ENCODE measurements at regions not wholly inside any gene's neighbourhood (a gene's known extent, or its start where the extent isn't known, plus 50 kb on each side); places are given as distances from the start of the nearest gene placed in this dataset.

- FAIRE-seq, result no peak
These were observed 147.1 kb downstream of the CHST1 start for GRCh38 chr11:45518141-45518832.

- FAIRE-seq, result no peak
These were observed 148.2 kb downstream of the CHST1 start for GRCh38 chr11:45517171-45517770.

- no peak for FAIRE-seq
These were observed 151.5 kb downstream of the CHST1 start for GRCh38 chr11:45513821-45514340.

- no peak for FAIRE-seq
These were observed 152.8 kb downstream of the CHST1 start for GRCh38 chr11:45512471-45513148.

- no peak for FAIRE-seq
These were observed 153.9 kb downstream of the CHST1 start for GRCh38 chr11:45511566-45511965.

GRCh38 chr11:45507916-45508315, 157.5 kb downstream of the CHST1 start:
- FAIRE-seq, result no peak

- no peak for FAIRE-seq
These were observed 162.1 kb downstream of the CHST1 start for GRCh38 chr11:45503311-45503710.

GRCh38 chr11:45502226-45502545, 163.2 kb downstream of the CHST1 start:
- FAIRE-seq, result no peak

GRCh38 chr11:45501392-45502225, 163.8 kb downstream of the CHST1 start:
- FAIRE-seq, result no peak

- FAIRE-seq, result no peak
These were observed 165.0 kb downstream of the CHST1 start for GRCh38 chr11:45500451-45500850.

GRCh38 chr11:45494738-45495137, 170.7 kb downstream of the CHST1 start:
- no peak for FAIRE-seq

- FAIRE-seq, result no peak
These were observed 176.0 kb downstream of the CHST1 start for GRCh38 chr11:45489281-45489905.

GRCh38 chr11:45486461-45486860, 179.0 kb downstream of the CHST1 start:
- FAIRE-seq, result no peak

- FAIRE-seq, result no peak
These were observed 180.2 kb downstream of the CHST1 start for GRCh38 chr11:45485070-45485707.

- no peak for FAIRE-seq
These were observed 181.0 kb downstream of the CHST1 start for GRCh38 chr11:45484326-45484883.

- no peak for FAIRE-seq
These were observed 182.0 kb downstream of the CHST1 start for GRCh38 chr11:45483416-45483815.

GRCh38 chr11:45482331-45482730, 183.1 kb downstream of the CHST1 start:
- FAIRE-seq, result no peak

- no peak for FAIRE-seq
These were observed 184.4 kb downstream of the CHST1 start for GRCh38 chr11:45481026-45481425.

GRCh38 chr11:45477588-45477987, 187.8 kb downstream of the CHST1 start:
- FAIRE-seq, result no peak

GRCh38 chr11:45476126-45476525, 189.3 kb downstream of the CHST1 start:
- no peak for FAIRE-seq

GRCh38 chr11:45475173-45475572, 189.0 kb upstream of the SYT13 start:
- FAIRE-seq, result no peak

- FAIRE-seq, result no peak
These were observed 187.3 kb upstream of the SYT13 start for GRCh38 chr11:45473341-45473895.

All from A204.1 (cell line).